ENCODE measurements at regions not wholly inside any gene's neighbourhood (a gene's known extent, or its start where the extent isn't known, plus 50 kb on each side); places are given as distances from the start of the nearest gene placed in this dataset.

GRCh38 chr6:148044261-148044751, 298.3 kb upstream of the SASH1 start:
- Histone ChIP-seq H3K27ac (no peak overlapping the region), H3K36me3 (no peaks in the 10 kb centered on the region), H3K4me3 (no peak overlapping the region), H3K9me3 (peaks cover 0 to 17% (median 4%) of the 10 kb centered on the region in 11 donors), H3K27me3 (no peaks in the 10 kb centered on the region), H3K4me1 (peaks cover 0 to 4% (median 0%) of the 10 kb centered on the region in 9 donors)
- DNase-seq: no peak
- ATAC-seq: no peak
- WGBS, 2 donors: 87% methylated on average over 1 of the region's 1 CpG
- intact Hi-C loops (cut with DNase I): no loop called here
- TF ChIP-seq, protein P1, sequence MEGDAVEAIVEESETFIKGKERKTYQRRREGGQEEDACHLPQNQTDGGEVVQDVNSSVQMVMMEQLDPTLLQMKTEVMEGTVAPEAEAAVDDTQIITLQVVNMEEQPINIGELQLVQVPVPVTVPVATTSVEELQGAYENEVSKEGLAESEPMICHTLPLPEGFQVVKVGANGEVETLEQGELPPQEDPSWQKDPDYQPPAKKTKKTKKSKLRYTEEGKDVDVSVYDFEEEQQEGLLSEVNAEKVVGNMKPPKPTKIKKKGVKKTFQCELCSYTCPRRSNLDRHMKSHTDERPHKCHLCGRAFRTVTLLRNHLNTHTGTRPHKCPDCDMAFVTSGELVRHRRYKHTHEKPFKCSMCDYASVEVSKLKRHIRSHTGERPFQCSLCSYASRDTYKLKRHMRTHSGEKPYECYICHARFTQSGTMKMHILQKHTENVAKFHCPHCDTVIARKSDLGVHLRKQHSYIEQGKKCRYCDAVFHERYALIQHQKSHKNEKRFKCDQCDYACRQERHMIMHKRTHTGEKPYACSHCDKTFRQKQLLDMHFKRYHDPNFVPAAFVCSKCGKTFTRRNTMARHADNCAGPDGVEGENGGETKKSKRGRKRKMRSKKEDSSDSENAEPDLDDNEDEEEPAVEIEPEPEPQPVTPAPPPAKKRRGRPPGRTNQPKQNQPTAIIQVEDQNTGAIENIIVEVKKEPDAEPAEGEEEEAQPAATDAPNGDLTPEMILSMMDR (IDR thresholded peaks at IDR 0.05): no peak

DNA sequence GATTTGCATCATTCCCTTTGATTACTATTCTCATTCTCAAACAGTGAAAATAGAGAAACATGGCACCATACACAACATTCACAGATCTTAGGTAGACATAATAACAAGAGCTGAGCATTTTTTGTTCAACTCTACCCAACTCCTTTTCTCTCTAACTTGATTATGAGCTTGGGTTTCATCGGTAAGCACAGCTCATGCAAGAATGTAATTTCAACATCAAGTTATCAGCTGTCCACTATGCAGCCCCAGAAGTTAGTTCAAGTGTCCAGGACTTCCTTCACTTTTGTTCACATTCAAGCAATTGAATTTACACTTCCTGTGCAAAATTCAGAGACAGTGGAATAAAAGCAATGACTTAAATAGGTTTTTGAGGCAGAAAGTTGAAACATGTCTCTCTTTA, 297.7 kb upstream of the SASH1 start:
- DNase-seq: no peak
- ATAC-seq: no peak
- peaks cover 0 to 17% (median 4%) of the 10 kb centered on the region in 11 donors for H3K9me3 ChIP-seq

DNA sequence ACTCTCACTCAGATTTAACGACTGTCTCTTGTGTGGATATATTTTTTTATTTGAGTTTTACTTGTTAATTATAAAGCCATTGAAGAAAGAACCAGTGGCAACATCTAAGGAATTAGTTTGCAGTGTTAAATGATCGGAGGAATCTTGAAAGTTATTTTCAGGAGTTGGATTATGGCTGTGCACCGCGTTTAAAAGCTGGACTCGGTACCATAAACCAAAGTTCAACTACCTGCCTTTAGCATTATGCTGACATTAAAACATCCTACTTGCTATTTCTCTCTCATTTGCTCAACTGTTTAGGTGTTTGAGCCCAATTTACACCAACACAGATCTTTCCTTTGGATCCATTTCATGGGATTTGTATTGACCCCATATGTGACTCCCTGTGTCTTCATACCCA, 289.4 kb upstream of the SASH1 start:
- DNase-seq: no peak
- 91 to 94% methylated on average over 5 of the region's 5 CpGs for WGBS, 2 donors

More for the DNA sequence above, 297.7 kb upstream of the SASH1 start:
- TF ChIP-seq, protein P1 (IDR thresholded peaks at IDR 0.05): no peak
- Histone ChIP-seq H3K27me3 (no peaks in the 10 kb centered on the region), H3K4me3 (no peak overlapping the region), H3K36me3 (no peaks in the 10 kb centered on the region), H3K4me1 (peaks cover 0 to 4% (median 0%) of the 10 kb centered on the region in 9 donors), H3K27ac (no peak overlapping the region)
- WGBS, 2 donors: 50 to 67% methylated on average over 1 of the region's 1 CpG
- intact Hi-C loops (cut with DNase I): no loop called here

DNA sequence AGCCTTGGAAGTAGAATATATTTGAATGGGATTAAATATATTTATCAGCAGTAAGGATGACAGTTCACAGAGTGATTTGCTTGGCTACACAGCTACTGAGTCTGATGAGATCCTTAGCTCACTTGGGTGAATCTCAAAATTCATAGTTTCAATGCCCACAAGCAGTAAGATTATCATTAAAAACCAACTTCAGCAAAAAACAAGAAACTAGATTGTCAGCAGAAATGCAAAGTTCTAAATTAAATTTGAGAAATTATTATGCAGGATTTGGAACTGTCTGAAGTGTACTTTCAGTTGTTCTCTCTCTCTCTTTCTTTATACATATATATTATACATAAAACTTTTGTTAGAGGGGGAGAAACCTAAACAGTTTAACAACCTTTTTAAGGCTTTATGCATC, 288.8 kb upstream of the SASH1 start:
- Histone ChIP-seq H3K9me3 (peaks cover 0 to 32% (median 0%) of the 10 kb centered on the region in 11 donors), H3K36me3 (no peaks in the 10 kb centered on the region), H3K4me1 (no peaks in the 10 kb centered on the region), H3K4me3 (no peak overlapping the region), H3K27me3 (no peaks in the 10 kb centered on the region), H3K27ac (no peak overlapping the region)
- ATAC-seq (no peak), DNase-seq (no peak)
- intact Hi-C loops (cut with DNase I): no loop called here
- TF ChIP-seq, protein P1 (IDR thresholded peaks at IDR 0.05): no peak

More for the DNA sequence above, 289.4 kb upstream of the SASH1 start:
- Histone ChIP-seq H3K27ac (no peak overlapping the region), H3K4me1 (no peaks in the 10 kb centered on the region), H3K9me3 (peaks cover 0 to 26% (median 0%) of the 10 kb centered on the region in 11 donors), H3K27me3 (no peaks in the 10 kb centered on the region), H3K36me3 (no peaks in the 10 kb centered on the region), H3K4me3 (no peak overlapping the region)
- TF ChIP-seq, protein P1 (IDR thresholded peaks at IDR 0.05): no peak
- no peak for ATAC-seq
- intact Hi-C loops (cut with DNase I): no loop called here

Data from heart right ventricle (tissue), 16 donors.